ENCODE measurements at regions not wholly inside any gene's neighbourhood (a gene's known extent, or its start where the extent isn't known, plus 50 kb on each side); places are given as distances from the start of the nearest gene placed in this dataset.
"Not testable (repeated sequence)": the region's sequence is repeated elsewhere in the genome, so short reads cannot be mapped to it uniquely, and the experiment has no call there.

GRCh38 chr15:20420710-20421109, 120.9 kb downstream of the GOLGA6L6 start:
- not testable (repeated sequence) for H2AFZ ChIP-seq (ENCODE audit: low read length); H3K4me1 ChIP-seq (ENCODE audit: insufficient read depth, low read length); H3K79me2 ChIP-seq (ENCODE audit: insufficient read depth, low read length); H3K4me3 ChIP-seq (ENCODE audit: insufficient read depth, low read length); H4K20me1 ChIP-seq (ENCODE audit: insufficient read depth, low read length); H3K27ac ChIP-seq (ENCODE audit: low read depth, low read length); H3K4me2 ChIP-seq (ENCODE audit: insufficient read depth, low read length); DNase-seq (ENCODE audit: insufficient read length, low spot score, missing footprints); H3K36me3 ChIP-seq (ENCODE audit: insufficient read depth, low read length); H3K27me3 ChIP-seq (ENCODE audit: insufficient read depth, low read length)
- peaks cover 16% of the 10 kb centered on the region for H3K9me3 ChIP-seq (ENCODE audit: low read depth, low read length)

- H3K4me2 ChIP-seq (ENCODE audit: insufficient read depth, low read length); DNase-seq (ENCODE audit: insufficient read length, low spot score, missing footprints); H3K36me3 ChIP-seq (ENCODE audit: insufficient read depth, low read length); H2AFZ ChIP-seq (ENCODE audit: low read length); H3K4me3 ChIP-seq (ENCODE audit: insufficient read depth, low read length); H3K27me3 ChIP-seq (ENCODE audit: insufficient read depth, low read length); H3K79me2 ChIP-seq (ENCODE audit: insufficient read depth, low read length); H3K27ac ChIP-seq (ENCODE audit: low read depth, low read length); H4K20me1 ChIP-seq (ENCODE audit: insufficient read depth, low read length); H3K4me1 ChIP-seq (ENCODE audit: insufficient read depth, low read length): not testable (repeated sequence)
- H3K9me3 ChIP-seq (ENCODE audit: low read depth, low read length), result peaks cover 13% of the 10 kb centered on the region
Observed at GRCh38 chr15:20416618-20417017, 125.0 kb downstream of the GOLGA6L6 start.

GRCh38 chr15:20409667-20410198, 131.9 kb downstream of the GOLGA6L6 start:
- H3K79me2 ChIP-seq (ENCODE audit: insufficient read depth, low read length); H3K9me3 ChIP-seq (ENCODE audit: low read depth, low read length); H2AFZ ChIP-seq (ENCODE audit: low read length); H3K27me3 ChIP-seq (ENCODE audit: insufficient read depth, low read length); H3K4me2 ChIP-seq (ENCODE audit: insufficient read depth, low read length); H3K27ac ChIP-seq (ENCODE audit: low read depth, low read length); H3K4me1 ChIP-seq (ENCODE audit: insufficient read depth, low read length); H3K4me3 ChIP-seq (ENCODE audit: insufficient read depth, low read length); DNase-seq (ENCODE audit: insufficient read length, low spot score, missing footprints); H3K36me3 ChIP-seq (ENCODE audit: insufficient read depth, low read length); H4K20me1 ChIP-seq (ENCODE audit: insufficient read depth, low read length): not testable (repeated sequence)

GRCh38 chr15:20409247-20409646, 132.4 kb downstream of the GOLGA6L6 start:
- Histone ChIP-seq H3K27me3 (ENCODE audit: insufficient read depth, low read length) (no peaks in the 10 kb centered on the region), H2AFZ (ENCODE audit: low read length) (no peak overlapping the region), H3K4me3 (ENCODE audit: insufficient read depth, low read length) (no peak overlapping the region), H3K4me1 (ENCODE audit: insufficient read depth, low read length) (no peaks in the 10 kb centered on the region), H3K36me3 (ENCODE audit: insufficient read depth, low read length) (no peaks in the 10 kb centered on the region), H3K79me2 (ENCODE audit: insufficient read depth, low read length) (no peaks in the 10 kb centered on the region), H3K9me3 (ENCODE audit: low read depth, low read length) (peaks cover 4% of the 10 kb centered on the region), H3K4me2 (ENCODE audit: insufficient read depth, low read length) (no peak overlapping the region), H3K27ac (ENCODE audit: low read depth, low read length) (no peak overlapping the region), H4K20me1 (ENCODE audit: insufficient read depth, low read length) (no peaks in the 10 kb centered on the region)
- DNase-seq (ENCODE audit: insufficient read length, low spot score, missing footprints), result no peak
- TF ChIP-seq CTCF (IDR thresholded peaks at IDR 0.05; ENCODE audit: extremely low read depth, low read depth, low read length), result no peak

GRCh38 chr15:20407553-20407952, 134.0 kb downstream of the GOLGA6L6 start:
- no peak overlapping the region for H3K4me3 ChIP-seq (ENCODE audit: insufficient read depth, low read length)
- no peaks in the 10 kb centered on the region for H4K20me1 ChIP-seq (ENCODE audit: insufficient read depth, low read length)
- H3K27ac ChIP-seq (ENCODE audit: low read depth, low read length), result no peak overlapping the region
- H3K4me2 ChIP-seq (ENCODE audit: insufficient read depth, low read length), result no peak overlapping the region
- no peaks in the 10 kb centered on the region for H3K79me2 ChIP-seq (ENCODE audit: insufficient read depth, low read length)
- no peaks in the 10 kb centered on the region for H3K27me3 ChIP-seq (ENCODE audit: insufficient read depth, low read length)
- no peaks in the 10 kb centered on the region for H3K36me3 ChIP-seq (ENCODE audit: insufficient read depth, low read length)
- no peak for DNase-seq (ENCODE audit: insufficient read length, low spot score, missing footprints)
- no peaks in the 10 kb centered on the region for H3K4me1 ChIP-seq (ENCODE audit: insufficient read depth, low read length)
- TF ChIP-seq CTCF (IDR thresholded peaks at IDR 0.05; ENCODE audit: extremely low read depth, low read depth, low read length), result no peak
- H3K9me3 ChIP-seq (ENCODE audit: low read depth, low read length), result peaks cover 4% of the 10 kb centered on the region
- H2AFZ ChIP-seq (ENCODE audit: low read length), result no peak overlapping the region

- not testable (repeated sequence) for H4K20me1 ChIP-seq (ENCODE audit: insufficient read depth, low read length); H3K9me3 ChIP-seq (ENCODE audit: low read depth, low read length); H3K4me1 ChIP-seq (ENCODE audit: insufficient read depth, low read length); H3K4me3 ChIP-seq (ENCODE audit: insufficient read depth, low read length); H3K4me2 ChIP-seq (ENCODE audit: insufficient read depth, low read length); H3K27ac ChIP-seq (ENCODE audit: low read depth, low read length); H2AFZ ChIP-seq (ENCODE audit: low read length); DNase-seq (ENCODE audit: insufficient read length, low spot score, missing footprints); H3K27me3 ChIP-seq (ENCODE audit: insufficient read depth, low read length); H3K79me2 ChIP-seq (ENCODE audit: insufficient read depth, low read length); H3K36me3 ChIP-seq (ENCODE audit: insufficient read depth, low read length)
Observed at GRCh38 chr15:20404571-20404970, 137.0 kb downstream of the GOLGA6L6 start.

GRCh38 chr15:20402586-20402985, 139.0 kb downstream of the GOLGA6L6 start:
- not testable (repeated sequence) for H3K79me2 ChIP-seq (ENCODE audit: insufficient read depth, low read length); H3K9me3 ChIP-seq (ENCODE audit: low read depth, low read length); H4K20me1 ChIP-seq (ENCODE audit: insufficient read depth, low read length); H3K27me3 ChIP-seq (ENCODE audit: insufficient read depth, low read length); DNase-seq (ENCODE audit: insufficient read length, low spot score, missing footprints); H3K27ac ChIP-seq (ENCODE audit: low read depth, low read length); H3K36me3 ChIP-seq (ENCODE audit: insufficient read depth, low read length); H3K4me2 ChIP-seq (ENCODE audit: insufficient read depth, low read length); H3K4me3 ChIP-seq (ENCODE audit: insufficient read depth, low read length); H2AFZ ChIP-seq (ENCODE audit: low read length); H3K4me1 ChIP-seq (ENCODE audit: insufficient read depth, low read length)

- H3K4me2 ChIP-seq (ENCODE audit: insufficient read depth, low read length); H3K4me3 ChIP-seq (ENCODE audit: insufficient read depth, low read length); H3K4me1 ChIP-seq (ENCODE audit: insufficient read depth, low read length); H3K9me3 ChIP-seq (ENCODE audit: low read depth, low read length); H2AFZ ChIP-seq (ENCODE audit: low read length); H3K27ac ChIP-seq (ENCODE audit: low read depth, low read length); H4K20me1 ChIP-seq (ENCODE audit: insufficient read depth, low read length); H3K79me2 ChIP-seq (ENCODE audit: insufficient read depth, low read length); DNase-seq (ENCODE audit: insufficient read length, low spot score, missing footprints); H3K27me3 ChIP-seq (ENCODE audit: insufficient read depth, low read length); H3K36me3 ChIP-seq (ENCODE audit: insufficient read depth, low read length): not testable (repeated sequence)
Observed at GRCh38 chr15:20401058-20401457, 140.5 kb downstream of the GOLGA6L6 start.
